ENCODE measurements at regions not wholly inside any gene's neighbourhood (a gene's known extent, or its start where the extent isn't known, plus 50 kb on each side); places are given as distances from the start of the nearest gene placed in this dataset.

DNA sequence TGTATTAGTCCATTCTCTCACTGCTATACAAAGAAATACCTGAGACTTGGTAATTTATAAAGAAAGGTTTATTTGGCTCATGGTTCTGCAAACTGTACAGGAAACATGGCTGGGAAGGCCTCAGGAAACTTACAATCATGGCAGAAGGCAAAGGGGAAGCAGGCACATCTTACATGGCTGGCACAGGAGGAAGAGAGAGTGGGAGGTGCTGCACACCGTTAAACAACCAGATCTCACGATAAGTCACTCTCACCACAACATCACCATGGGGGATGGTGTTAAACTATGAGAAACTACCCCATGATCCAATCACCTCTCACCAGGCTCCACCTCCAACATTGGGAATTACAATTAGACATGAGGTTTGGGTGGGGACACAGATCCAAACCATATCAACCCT lies 191.8 kb upstream of the PLXNC1 start:
- TF ChIP-seq EZH2phosphoT487 (IDR thresholded peaks at IDR 0.05; ENCODE audit: insufficient read depth, low read depth) (no peak), EZH2 (IDR thresholded peaks at IDR 0.05; ENCODE audit: insufficient read depth, poor library complexity, severe bottlenecking) (no peak)

All from GM23248 (cell line).